MM.1S (cell line): ENCODE measurements at regions not wholly inside any gene's neighbourhood (a gene's known extent, or its start where the extent isn't known, plus 50 kb on each side); places are given as distances from the start of the nearest gene placed in this dataset.

Source experiments
- DNase-seq: peaks from one replicate; pipeline ENCODE4 v3.0.0-alpha.2; 2015
- H2AFZ ChIP-seq: fragments of 300-600 bp; sonication (generic); 2 replicates; pipeline ENCODE4 v1.6.0; 2016; ENCODE audit warnings: antibody characterized with exemption, low read length
- H3F3A ChIP-seq: fragments of 300-600 bp; sonication (generic); 2 replicates; pipeline ENCODE4 v1.6.1; 2016; ENCODE audit warnings: mild to moderate bottlenecking, antibody characterized with exemption, low read length, moderate library complexity, mixed read lengths; ENCODE audit not compliant: insufficient read depth
- H3K27ac ChIP-seq: fragments of 300-600 bp; sonication (generic); 2 replicates; pipeline ENCODE4 v1.5.1; 2016; ENCODE audit warnings: mild to moderate bottlenecking, low read length
- H3K27me3 ChIP-seq: fragments of 300-600 bp; sonication (generic); replicated peaks from 2 replicates; pipeline ENCODE4 v1.6.0; 2016; ENCODE audit warnings: low read length; ENCODE audit not compliant: insufficient read depth
- H3K36me3 ChIP-seq: fragments of 300-600 bp; sonication (generic); replicated peaks from 2 replicates; pipeline ENCODE4 v1.6.1; 2016; ENCODE audit warnings: mild to moderate bottlenecking, low read length, mixed read lengths; ENCODE audit not compliant: insufficient read depth
- H3K4me1 ChIP-seq: fragments of 300-600 bp; sonication (generic); 2 replicates; pipeline ENCODE4 v1.6.1; 2016; ENCODE audit warnings: low read length, mixed read lengths
- H3K4me2 ChIP-seq: fragments of 300-600 bp; sonication (generic); 2 replicates; pipeline ENCODE4 v1.6.0; 2016; ENCODE audit warnings: low read depth, low read length
- H3K4me3 ChIP-seq: fragments of 300-600 bp; sonication (generic); 2 replicates; pipeline ENCODE4 v1.5.1; 2016; ENCODE audit warnings: low read length, mixed read lengths
- H3K79me2 ChIP-seq: fragments of 300-600 bp; sonication (generic); 2 replicates; pipeline ENCODE4 v1.6.1; 2016; ENCODE audit warnings: mixed run types, low read length, mixed read lengths
- H3K9ac ChIP-seq: fragments of 300-600 bp; sonication (generic); 2 replicates; pipeline ENCODE4 v1.6.1; 2016; ENCODE audit warnings: low read length, mixed read lengths
- H3K9me2 ChIP-seq: fragments of 300-600 bp; sonication (generic); replicated peaks from 2 replicates; pipeline ENCODE4 v1.6.1; 2016; ENCODE audit warnings: mild to moderate bottlenecking, low read length, mixed read lengths; ENCODE audit not compliant: insufficient read depth
- H3K9me3 ChIP-seq: fragments of 300-600 bp; sonication (generic); replicated peaks from 2 replicates; pipeline ENCODE4 v1.6.1; 2016; ENCODE audit warnings: mild to moderate bottlenecking, low read length, mixed read lengths; ENCODE audit not compliant: insufficient read depth
- H4K20me1 ChIP-seq: fragments of 300-600 bp; sonication (generic); 2 replicates; pipeline ENCODE4 v1.6.1; 2016; ENCODE audit warnings: mild to moderate bottlenecking, low read length, moderate library complexity, mixed read lengths; ENCODE audit not compliant: insufficient read depth
- CTCF ChIP-seq: fragments of 300-600 bp; sonication (generic); IDR thresholded peaks from 2 replicates; pipeline ENCODE4 v1.5.1; 2016; ENCODE audit warnings: antibody characterized with exemption, low read length, mixed read lengths
- EZH2 ChIP-seq: fragments of 300-600 bp; sonication (generic); optimal IDR thresholded peaks from 2 replicates; pipeline ENCODE3; 2017; ENCODE audit warnings: low read depth, mild to moderate bottlenecking, antibody characterized with exemption, low read length, mixed read lengths
- EZH2phosphoT487 ChIP-seq: fragments of 300-600 bp; sonication (generic); IDR thresholded peaks from 2 replicates; pipeline ENCODE4 v1.6.1; 2018; ENCODE audit warnings: antibody characterized with exemption, low read length

- H3K4me2 ChIP-seq = no peak overlapping the region
- no peaks in the 10 kb centered on the region for H3K4me1 ChIP-seq
- no peaks in the 10 kb centered on the region for H3K27me3 ChIP-seq
- H3K9me3 ChIP-seq = no peaks in the 10 kb centered on the region
- no peaks in the 10 kb centered on the region for H4K20me1 ChIP-seq
- H3K27ac ChIP-seq = no peak overlapping the region
- H3K79me2 ChIP-seq = no peaks in the 10 kb centered on the region
- no peaks in the 10 kb centered on the region for H3F3A ChIP-seq
- DNase-seq = no peak
- TF ChIP-seq CTCF (no peak), EZH2phosphoT487 (no peak), EZH2 (no peak)
- H3K9ac ChIP-seq = no peak overlapping the region
- no peaks in the 10 kb centered on the region for H3K9me2 ChIP-seq
- no peak overlapping the region for H2AFZ ChIP-seq
- H3K36me3 ChIP-seq = no peaks in the 10 kb centered on the region
- H3K4me3 ChIP-seq = no peak overlapping the region
Measured at GRCh38 chr2:217049956-217050355, 190.1 kb upstream of the TNP1 start.

DNA sequence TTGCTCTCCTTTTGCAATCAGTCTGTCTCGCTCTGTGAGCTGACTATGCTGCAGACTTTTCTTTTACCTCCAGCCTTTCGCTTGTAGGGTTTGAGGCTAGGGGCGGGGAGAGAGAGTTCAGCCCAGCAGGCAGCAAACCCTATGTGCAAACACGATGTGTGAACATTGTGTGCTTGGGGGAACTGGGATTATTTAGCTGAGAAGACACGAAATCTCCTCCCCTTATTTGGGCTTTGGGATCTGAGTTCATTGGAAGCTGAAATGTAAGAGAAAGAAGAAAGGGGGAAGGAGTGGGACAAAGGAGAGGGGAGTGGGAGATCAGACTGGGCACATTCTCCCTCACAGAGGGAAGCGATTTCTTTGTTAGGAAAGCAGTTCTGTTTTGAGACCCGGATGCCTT lies 189.6 kb upstream of the TNP1 start:
- no peaks in the 10 kb centered on the region for H3K27me3 ChIP-seq
- H3K4me2 ChIP-seq = no peak overlapping the region
- no peaks in the 10 kb centered on the region for H3K9me2 ChIP-seq
- H3K27ac ChIP-seq = no peak overlapping the region
- no peak overlapping the region for H2AFZ ChIP-seq
- H3K79me2 ChIP-seq = no peaks in the 10 kb centered on the region
- H3K9ac ChIP-seq = no peak overlapping the region
- no peaks in the 10 kb centered on the region for H3K4me1 ChIP-seq
- no peaks in the 10 kb centered on the region for H4K20me1 ChIP-seq
- TF ChIP-seq EZH2 (no peak), EZH2phosphoT487 (no peak), CTCF (no peak)
- DNase-seq = no peak
- no peak overlapping the region for H3K4me3 ChIP-seq
- H3K36me3 ChIP-seq = no peaks in the 10 kb centered on the region
- no peaks in the 10 kb centered on the region for H3F3A ChIP-seq
- no peaks in the 10 kb centered on the region for H3K9me3 ChIP-seq

DNA sequence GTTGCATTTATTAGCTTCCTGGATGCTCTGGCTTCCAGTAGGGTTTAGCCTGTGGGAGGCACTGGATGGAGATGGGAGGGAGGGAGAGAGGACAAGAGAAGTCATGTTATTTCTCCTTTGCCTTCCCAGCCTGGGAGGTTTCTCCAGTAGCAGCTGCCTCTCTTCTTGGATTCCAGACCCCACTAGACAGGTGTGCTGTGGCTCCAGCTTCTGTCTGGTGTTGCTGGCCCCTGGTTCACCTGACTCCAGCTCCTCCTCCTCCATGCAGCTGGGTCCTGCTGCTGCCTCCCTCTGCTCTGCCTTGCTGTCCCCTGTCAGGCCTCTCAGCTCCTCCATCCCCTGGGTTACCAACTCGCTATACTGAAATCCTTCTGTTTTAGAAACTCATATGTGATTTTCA lies 188.9 kb upstream of the TNP1 start:
- Histone ChIP-seq H3K9me3 (no peaks in the 10 kb centered on the region), H3K4me1 (no peaks in the 10 kb centered on the region), H3K4me3 (no peak overlapping the region), H3K79me2 (no peaks in the 10 kb centered on the region), H3K27ac (no peak overlapping the region), H3K9ac (no peak overlapping the region), H2AFZ (no peak overlapping the region), H3K4me2 (no peak overlapping the region), H4K20me1 (no peaks in the 10 kb centered on the region), H3K9me2 (no peaks in the 10 kb centered on the region), H3K36me3 (no peaks in the 10 kb centered on the region), H3K27me3 (no peaks in the 10 kb centered on the region), H3F3A (no peaks in the 10 kb centered on the region)
- TF ChIP-seq CTCF = no peak
- DNase-seq = no peak

DNA sequence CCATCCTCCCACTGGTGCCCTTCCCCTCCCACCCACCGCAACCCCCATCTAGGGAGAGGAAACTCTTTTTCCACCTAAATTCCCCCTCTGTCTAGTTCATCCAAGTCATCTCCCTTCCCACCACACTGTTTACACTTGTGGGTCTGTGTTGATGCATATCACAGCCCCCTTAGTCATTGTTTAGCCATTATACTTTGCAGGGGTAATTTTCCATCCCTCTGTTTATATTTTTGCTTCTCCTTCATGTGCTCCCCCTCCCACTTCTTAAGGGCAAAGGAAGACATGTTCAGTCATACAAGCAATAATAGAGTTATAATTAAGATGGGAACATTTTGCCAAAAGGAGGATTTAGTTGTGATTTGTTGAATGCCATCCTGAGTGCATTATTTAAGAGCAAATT lies 187.8 kb upstream of the TNP1 start:
- no peak for TF ChIP-seq EZH2
- TF ChIP-seq CTCF = no peak
- TF ChIP-seq EZH2phosphoT487 = no peak
- no peaks in the 10 kb centered on the region for H3K9me3 ChIP-seq
- H3K36me3 ChIP-seq = no peaks in the 10 kb centered on the region
- no peak overlapping the region for H3K4me2 ChIP-seq
- H2AFZ ChIP-seq = no peak overlapping the region
- no peak overlapping the region for H3K9ac ChIP-seq
- H3K4me1 ChIP-seq = no peaks in the 10 kb centered on the region
- H3K9me2 ChIP-seq = no peaks in the 10 kb centered on the region
- no peak overlapping the region for H3K4me3 ChIP-seq
- H3K79me2 ChIP-seq = no peaks in the 10 kb centered on the region
- no peak overlapping the region for H3K27ac ChIP-seq
- H3F3A ChIP-seq = no peaks in the 10 kb centered on the region
- no peaks in the 10 kb centered on the region for H4K20me1 ChIP-seq
- no peak for DNase-seq
- no peaks in the 10 kb centered on the region for H3K27me3 ChIP-seq
